ENCODE measurements at regions not wholly inside any gene's neighbourhood (a gene's known extent, or its start where the extent isn't known, plus 50 kb on each side); places are given as distances from the start of the nearest gene placed in this dataset.

DNA sequence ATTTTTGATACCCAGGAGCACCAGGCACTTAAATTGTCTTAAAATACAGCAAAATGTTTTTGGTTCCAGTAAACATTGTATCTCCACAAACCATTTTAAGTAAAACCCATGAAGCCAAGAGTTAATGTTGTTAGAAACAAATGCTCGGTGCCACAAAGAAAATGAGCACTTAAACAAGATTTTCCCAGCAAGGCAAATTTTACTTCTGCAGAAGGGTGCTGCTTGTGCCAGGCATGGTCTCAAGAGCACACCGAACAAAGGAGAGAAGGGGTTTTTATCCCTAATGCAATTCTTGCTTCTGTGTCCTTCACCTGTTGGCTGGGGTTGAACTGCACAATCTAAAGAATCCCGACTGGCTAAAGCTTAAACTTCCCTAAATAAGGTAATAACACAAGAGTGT, 286.7 kb downstream of the ADCYAP1 start:
- no peak for TF ChIP-seq POLR2A (IDR thresholded peaks at IDR 0.05)
- TF ChIP-seq, protein P1, sequence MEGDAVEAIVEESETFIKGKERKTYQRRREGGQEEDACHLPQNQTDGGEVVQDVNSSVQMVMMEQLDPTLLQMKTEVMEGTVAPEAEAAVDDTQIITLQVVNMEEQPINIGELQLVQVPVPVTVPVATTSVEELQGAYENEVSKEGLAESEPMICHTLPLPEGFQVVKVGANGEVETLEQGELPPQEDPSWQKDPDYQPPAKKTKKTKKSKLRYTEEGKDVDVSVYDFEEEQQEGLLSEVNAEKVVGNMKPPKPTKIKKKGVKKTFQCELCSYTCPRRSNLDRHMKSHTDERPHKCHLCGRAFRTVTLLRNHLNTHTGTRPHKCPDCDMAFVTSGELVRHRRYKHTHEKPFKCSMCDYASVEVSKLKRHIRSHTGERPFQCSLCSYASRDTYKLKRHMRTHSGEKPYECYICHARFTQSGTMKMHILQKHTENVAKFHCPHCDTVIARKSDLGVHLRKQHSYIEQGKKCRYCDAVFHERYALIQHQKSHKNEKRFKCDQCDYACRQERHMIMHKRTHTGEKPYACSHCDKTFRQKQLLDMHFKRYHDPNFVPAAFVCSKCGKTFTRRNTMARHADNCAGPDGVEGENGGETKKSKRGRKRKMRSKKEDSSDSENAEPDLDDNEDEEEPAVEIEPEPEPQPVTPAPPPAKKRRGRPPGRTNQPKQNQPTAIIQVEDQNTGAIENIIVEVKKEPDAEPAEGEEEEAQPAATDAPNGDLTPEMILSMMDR (IDR thresholded peaks at IDR 0.05) = no peak

Measured in esophagus squamous epithelium (tissue), 4 donors.